Activated CD4-positive, alpha-beta T cell treated with anti-CD3 and anti-CD28 coated beads, Interleukin-2, amount 10 ng/mL, durations not matched to agents 24 days and 14 days (primary cell): ENCODE measurements at regions not wholly inside any gene's neighbourhood (a gene's known extent, or its start where the extent isn't known, plus 50 kb on each side); places are given as distances from the start of the nearest gene placed in this dataset.

ENCODE experiments used
- DNase-seq: peaks from one replicate; pipeline ENCODE4 v3.0.0; 2022
- H3K27ac Mint-ChIP-seq: one replicate; pipeline ENCODE4 v1.8.0; 2022; ENCODE audit warnings: mild to moderate bottlenecking, mixed read lengths
- H3K27me3 Mint-ChIP-seq: one replicate; pipeline ENCODE4 v1.8.0; 2022; ENCODE audit warnings: mixed read lengths
- H3K36me3 Mint-ChIP-seq: one replicate; pipeline ENCODE4 v1.8.0; 2022; ENCODE audit warnings: low read depth, mild to moderate bottlenecking, mixed read lengths
- H3K4me1 Mint-ChIP-seq: one replicate; pipeline ENCODE4 v1.8.0; 2021; ENCODE audit warnings: mixed read lengths
- H3K4me3 Mint-ChIP-seq: one replicate; pipeline ENCODE4 v1.8.0; 2022; ENCODE audit warnings: mild to moderate bottlenecking, moderate library complexity, mixed read lengths
- H3K9me3 Mint-ChIP-seq: one replicate; pipeline ENCODE4 v1.8.0; 2021; ENCODE audit warnings: mixed read lengths
- intact Hi-C: fragments of 100-400 bp; cut with micrococcal nuclease; formaldehyde crosslinking; loops from one replicate; pipeline ENCODE4 v1.15.1; 2023

DNA sequence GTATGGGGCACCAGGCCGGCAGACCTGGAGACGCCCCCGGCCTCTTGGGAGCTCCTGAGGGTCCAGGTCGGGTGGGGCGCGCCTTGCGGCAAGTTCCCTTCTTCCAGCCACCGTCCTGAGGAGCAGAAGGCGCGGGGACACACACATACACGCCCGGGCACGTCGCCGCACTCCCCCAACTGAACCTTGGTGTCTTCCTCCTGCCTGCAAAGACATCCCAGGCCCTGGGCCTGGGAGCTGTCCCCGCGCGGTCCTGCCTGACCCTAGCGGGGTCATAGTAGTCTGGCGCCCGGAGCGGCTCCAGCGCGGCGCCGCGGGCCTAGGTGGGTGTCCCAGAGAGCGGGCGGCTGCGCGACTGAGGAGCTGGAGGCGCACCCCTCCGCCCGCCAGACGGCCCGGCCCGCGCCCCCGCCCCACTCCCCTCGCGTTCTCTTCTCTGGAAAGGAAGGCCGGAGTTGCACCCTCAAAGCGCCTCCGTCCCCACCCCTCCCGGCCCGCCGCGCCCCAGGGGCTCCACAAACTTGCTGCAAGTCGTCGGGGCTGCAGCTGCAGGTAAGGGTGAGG is 185.9 kb upstream of the LINGO1 start:
- intact Hi-C loops = no loop called here
- no peak overlapping the region for H3K4me3 Mint-ChIP-seq
- H3K27ac Mint-ChIP-seq = no peak overlapping the region
- H3K27me3 Mint-ChIP-seq = peaks cover 46% of the 10 kb centered on the region
- DNase-seq = no peak
- H3K4me1 Mint-ChIP-seq = no peaks in the 10 kb centered on the region
- no peaks in the 10 kb centered on the region for H3K9me3 Mint-ChIP-seq
- H3K36me3 Mint-ChIP-seq = no peaks in the 10 kb centered on the region

DNA sequence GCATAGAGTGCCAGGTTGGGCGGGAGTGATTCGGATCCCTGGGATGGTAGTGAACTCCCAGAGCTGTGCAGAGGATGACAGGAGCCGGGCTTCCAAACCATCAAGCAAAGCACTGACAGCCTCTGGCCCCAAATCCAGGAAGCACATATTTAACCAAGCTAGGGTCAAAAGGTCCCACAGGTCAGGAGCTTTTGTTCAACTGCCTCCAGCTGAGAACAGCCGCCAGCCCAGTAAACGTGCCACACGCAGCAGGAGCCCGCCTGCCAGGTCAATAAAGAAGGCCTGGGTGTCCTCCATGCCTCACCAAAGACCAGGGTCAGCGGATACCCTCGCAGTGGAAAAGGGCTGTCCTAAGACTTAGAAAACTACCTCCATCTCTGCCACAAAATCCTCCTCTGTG is 184.7 kb upstream of the LINGO1 start:
- Mint-ChIP-seq H3K36me3 (no peaks in the 10 kb centered on the region), H3K27ac (no peak overlapping the region), H3K9me3 (no peaks in the 10 kb centered on the region), H3K27me3 (peaks cover 42% of the 10 kb centered on the region), H3K4me3 (no peak overlapping the region), H3K4me1 (no peaks in the 10 kb centered on the region)
- intact Hi-C loops = no loop called here
- DNase-seq = no peak

DNA sequence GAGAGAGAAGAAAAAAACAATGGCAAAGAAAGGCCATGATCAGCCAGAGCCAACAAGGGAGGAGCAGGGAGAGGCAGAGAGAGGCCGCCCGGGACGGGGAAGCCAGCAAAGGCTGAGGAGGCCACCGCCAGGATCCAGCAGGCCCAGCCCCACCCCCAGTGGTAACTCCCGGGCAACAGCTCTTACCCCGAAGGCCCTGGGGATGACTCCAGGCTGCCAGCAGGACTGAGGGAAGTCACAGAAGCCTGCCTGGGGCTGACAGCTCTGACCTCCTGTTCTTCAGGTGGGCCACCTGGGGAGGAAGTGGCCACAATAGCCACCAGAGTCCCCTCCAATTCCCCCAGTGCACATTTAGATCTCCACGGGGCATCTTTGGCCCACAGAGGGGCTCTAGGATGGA is 184.3 kb upstream of the LINGO1 start:
- Mint-ChIP-seq H3K27me3 (peaks cover 38% of the 10 kb centered on the region), H3K9me3 (no peaks in the 10 kb centered on the region), H3K4me3 (no peak overlapping the region), H3K27ac (no peak overlapping the region), H3K4me1 (no peaks in the 10 kb centered on the region), H3K36me3 (no peaks in the 10 kb centered on the region)
- intact Hi-C loops = no loop called here
- DNase-seq = no peak

DNA sequence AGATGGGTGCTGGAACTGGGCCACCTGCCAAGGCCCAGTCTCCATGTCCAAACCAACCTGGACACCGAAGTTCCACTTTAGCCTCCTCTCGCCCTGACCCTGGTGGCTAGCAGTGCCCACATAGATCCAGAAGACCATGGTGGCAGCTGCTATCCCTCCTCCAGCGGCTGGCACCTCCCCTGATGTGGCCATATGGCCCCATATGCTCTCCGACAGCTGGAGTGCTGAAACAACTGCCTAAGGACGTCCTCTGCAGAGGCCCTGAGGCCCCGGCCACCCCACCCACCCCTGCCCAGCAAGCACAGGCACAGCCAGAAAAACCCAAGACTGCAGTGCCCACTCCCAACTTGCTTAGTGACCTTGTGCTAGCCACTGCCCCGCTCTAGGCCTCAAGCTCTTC is 182.3 kb upstream of the LINGO1 start:
- no peaks in the 10 kb centered on the region for H3K9me3 Mint-ChIP-seq
- H3K27me3 Mint-ChIP-seq = peaks cover 20% of the 10 kb centered on the region
- no peak overlapping the region for H3K4me3 Mint-ChIP-seq
- no peaks in the 10 kb centered on the region for H3K4me1 Mint-ChIP-seq
- H3K27ac Mint-ChIP-seq = no peak overlapping the region
- H3K36me3 Mint-ChIP-seq = no peaks in the 10 kb centered on the region
- no peak for DNase-seq
- intact Hi-C loops = no loop called here

DNA sequence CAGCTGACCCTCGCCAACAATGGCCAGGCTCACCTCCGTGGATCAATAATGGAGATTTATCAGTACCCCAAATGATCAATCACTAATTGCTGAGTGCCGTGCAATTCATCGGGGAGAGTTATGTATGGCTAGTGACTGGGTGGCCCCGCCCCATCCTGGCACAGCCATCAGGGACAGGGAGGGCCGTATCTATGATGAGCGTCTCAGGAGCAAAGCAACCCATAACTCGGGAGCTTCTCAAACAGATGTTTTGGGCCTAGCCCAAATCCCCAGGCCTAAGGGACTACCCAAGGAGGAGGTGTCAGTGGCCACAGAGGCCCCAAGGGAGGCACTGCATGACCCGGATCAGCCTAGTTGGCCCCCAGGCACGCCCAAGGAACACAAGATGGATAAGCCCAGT is 180.0 kb upstream of the LINGO1 start:
- Mint-ChIP-seq H3K27ac (no peak overlapping the region), H3K36me3 (no peaks in the 10 kb centered on the region), H3K9me3 (no peaks in the 10 kb centered on the region), H3K4me3 (no peak overlapping the region), H3K27me3 (peaks cover 12% of the 10 kb centered on the region), H3K4me1 (no peaks in the 10 kb centered on the region)
- intact Hi-C loops = no loop called here
- DNase-seq = no peak

DNA sequence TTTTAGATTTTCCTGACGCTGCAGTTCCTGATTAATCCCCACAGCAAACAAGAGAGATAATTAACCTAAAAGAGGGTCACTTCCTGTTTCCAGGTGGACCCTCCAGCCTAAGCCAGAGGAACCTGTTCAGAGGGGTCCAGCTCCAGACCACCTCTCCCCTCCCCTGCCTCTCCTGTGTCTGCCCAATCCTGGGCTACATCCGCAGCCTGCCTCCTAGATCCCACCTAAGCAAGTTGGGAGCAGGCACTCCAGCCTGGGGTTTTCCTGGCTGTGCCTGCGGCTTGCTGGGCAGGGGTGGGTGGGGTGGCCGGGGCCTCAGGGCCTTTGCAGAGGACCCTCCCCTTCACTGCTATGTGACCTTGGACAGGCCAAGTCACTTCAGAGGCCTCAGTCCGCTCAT is 178.6 kb upstream of the LINGO1 start:
- Mint-ChIP-seq H3K9me3 (no peaks in the 10 kb centered on the region), H3K36me3 (no peaks in the 10 kb centered on the region)
- intact Hi-C loops = no loop called here

DNA sequence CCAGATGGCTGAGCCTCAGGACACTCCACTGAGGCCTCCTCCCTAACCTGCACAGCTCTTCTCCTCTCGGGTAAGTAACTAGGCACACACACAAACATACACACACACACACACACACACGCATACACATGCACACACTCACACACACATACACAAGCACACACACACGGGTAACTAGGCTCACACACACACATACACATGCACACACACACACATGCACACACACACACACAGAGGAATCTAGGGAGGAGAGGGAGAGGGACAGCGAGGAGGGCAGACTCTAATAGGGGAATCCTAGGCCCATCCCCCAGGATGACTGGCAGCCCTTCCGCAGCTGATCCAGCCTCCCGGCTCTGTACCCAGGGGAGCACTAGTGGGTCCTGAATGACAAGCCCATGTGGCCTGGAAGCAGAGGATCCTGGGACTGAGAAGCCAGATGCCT is 177.4 kb upstream of the LINGO1 start:
- H3K36me3 Mint-ChIP-seq = no peaks in the 10 kb centered on the region
- no peaks in the 10 kb centered on the region for H3K4me1 Mint-ChIP-seq
- H3K27me3 Mint-ChIP-seq = no peaks in the 10 kb centered on the region
- no peaks in the 10 kb centered on the region for H3K9me3 Mint-ChIP-seq
- H3K4me3 Mint-ChIP-seq = no peak overlapping the region
- H3K27ac Mint-ChIP-seq = no peak overlapping the region
- no peak for DNase-seq
- intact Hi-C loops = no loop called here

More for the DNA sequence above, 178.6 kb upstream of the LINGO1 start:
- Mint-ChIP-seq H3K27ac (no peak overlapping the region), H3K4me1 (no peaks in the 10 kb centered on the region), H3K4me3 (no peak overlapping the region), H3K27me3 (peaks cover 5% of the 10 kb centered on the region)
- no peak for DNase-seq

DNA sequence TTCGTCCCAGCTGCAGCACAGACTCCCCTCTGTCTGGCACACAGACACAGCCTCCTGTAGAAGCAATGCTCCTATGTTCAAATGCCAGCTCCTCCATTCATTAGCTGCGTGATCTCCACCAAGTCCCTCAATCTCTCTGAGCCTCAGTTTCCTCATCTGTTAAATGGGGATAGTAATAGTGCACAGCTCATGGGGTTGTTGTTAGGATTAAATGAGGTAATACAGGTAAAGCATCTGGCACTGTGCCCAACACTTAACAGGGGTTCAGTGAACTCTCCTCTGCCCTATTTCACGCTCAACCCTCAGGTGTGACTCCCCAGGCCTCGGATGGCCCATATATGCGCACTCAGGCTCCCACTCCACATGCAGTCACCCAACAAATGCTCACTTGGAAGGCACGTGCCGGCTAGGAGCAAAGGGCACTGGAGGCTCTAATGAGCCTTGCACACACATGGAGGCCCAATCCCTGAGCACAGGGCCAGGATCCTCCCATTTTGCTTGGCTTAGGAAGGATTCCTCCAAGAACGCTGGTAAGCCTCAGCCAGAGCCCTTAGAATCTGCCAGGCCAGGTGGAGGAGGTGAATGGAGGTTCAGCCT is 176.0 kb upstream of the LINGO1 start:
- no peak for DNase-seq
- intact Hi-C loops = no loop called here
- Mint-ChIP-seq H3K4me3 (no peak overlapping the region), H3K27me3 (no peaks in the 10 kb centered on the region), H3K9me3 (no peaks in the 10 kb centered on the region), H3K4me1 (no peaks in the 10 kb centered on the region), H3K36me3 (no peaks in the 10 kb centered on the region), H3K27ac (no peak overlapping the region)

DNA sequence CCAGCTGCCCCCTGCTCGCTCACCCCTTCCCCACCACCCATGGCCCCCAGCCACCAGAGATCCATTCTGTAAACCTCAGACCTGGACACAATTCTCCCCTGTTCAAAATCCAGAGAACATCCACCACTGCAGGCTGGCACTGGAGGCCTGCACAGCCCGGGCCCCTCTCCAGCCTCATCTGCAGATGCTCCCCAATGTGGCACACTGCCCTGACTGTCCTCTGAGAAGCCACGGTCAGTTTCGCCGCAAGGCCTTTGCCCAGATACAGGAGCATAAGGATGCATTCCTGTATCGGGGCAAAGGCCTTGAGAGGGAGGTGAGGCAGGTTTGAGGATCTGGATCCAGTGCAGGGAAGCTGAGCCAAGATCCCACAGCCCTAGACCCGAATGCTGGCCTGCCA is 175.4 kb upstream of the LINGO1 start:
- H3K36me3 Mint-ChIP-seq = no peaks in the 10 kb centered on the region
- no peaks in the 10 kb centered on the region for H3K4me1 Mint-ChIP-seq
- H3K4me3 Mint-ChIP-seq = no peak overlapping the region
- H3K9me3 Mint-ChIP-seq = no peaks in the 10 kb centered on the region
- DNase-seq = no peak
- H3K27me3 Mint-ChIP-seq = no peaks in the 10 kb centered on the region
- no peak overlapping the region for H3K27ac Mint-ChIP-seq
- intact Hi-C loops = no loop called here

DNA sequence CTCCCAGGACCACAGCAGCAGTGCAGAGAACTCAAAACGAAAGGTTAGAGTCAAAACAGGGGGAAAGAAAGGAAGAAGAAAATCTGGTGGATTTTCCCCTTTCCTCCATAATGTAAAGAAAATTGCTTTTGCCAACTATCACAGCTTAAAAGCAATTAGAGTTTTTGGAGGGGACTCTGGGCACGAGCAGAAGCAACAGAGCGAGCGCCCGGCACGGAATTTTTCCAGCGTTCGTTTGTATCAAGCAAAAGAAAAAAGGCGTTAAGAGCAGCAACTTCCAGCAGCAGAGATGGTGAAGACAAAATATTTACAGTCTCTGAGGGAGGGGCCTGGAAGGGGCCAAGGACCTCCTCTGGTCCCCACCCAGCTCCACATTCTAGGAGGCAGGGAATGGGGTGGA is 174.9 kb upstream of the LINGO1 start:
- Mint-ChIP-seq H3K4me1 (no peaks in the 10 kb centered on the region), H3K4me3 (no peak overlapping the region), H3K27ac (no peak overlapping the region), H3K36me3 (no peaks in the 10 kb centered on the region), H3K27me3 (no peaks in the 10 kb centered on the region), H3K9me3 (no peaks in the 10 kb centered on the region)
- no peak for DNase-seq
- intact Hi-C loops = no loop called here

DNA sequence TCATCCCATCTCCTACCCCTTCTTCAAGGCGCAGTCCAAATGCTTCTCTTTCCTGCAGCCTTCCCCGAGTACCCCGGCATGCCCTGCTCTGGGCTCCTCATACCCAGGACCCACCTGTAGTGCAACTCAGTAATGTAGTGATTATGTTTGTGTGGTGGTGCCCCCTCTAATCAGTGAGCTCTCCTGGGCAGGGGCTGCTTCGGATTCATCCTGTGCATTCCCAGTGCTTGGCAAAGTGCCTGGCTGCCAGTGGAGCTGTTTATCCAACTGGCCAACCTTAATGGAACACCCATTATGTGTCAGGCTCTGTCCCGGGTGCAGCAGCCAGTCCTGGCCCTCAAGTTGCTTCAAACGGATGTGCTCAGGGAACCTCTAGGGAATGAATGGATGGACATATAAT is 174.4 kb upstream of the LINGO1 start:
- no peaks in the 10 kb centered on the region for H3K9me3 Mint-ChIP-seq
- no peaks in the 10 kb centered on the region for H3K36me3 Mint-ChIP-seq
- intact Hi-C loops = no loop called here
- H3K4me3 Mint-ChIP-seq = no peak overlapping the region
- DNase-seq = no peak
- no peaks in the 10 kb centered on the region for H3K27me3 Mint-ChIP-seq
- H3K4me1 Mint-ChIP-seq = no peaks in the 10 kb centered on the region
- no peak overlapping the region for H3K27ac Mint-ChIP-seq

DNA sequence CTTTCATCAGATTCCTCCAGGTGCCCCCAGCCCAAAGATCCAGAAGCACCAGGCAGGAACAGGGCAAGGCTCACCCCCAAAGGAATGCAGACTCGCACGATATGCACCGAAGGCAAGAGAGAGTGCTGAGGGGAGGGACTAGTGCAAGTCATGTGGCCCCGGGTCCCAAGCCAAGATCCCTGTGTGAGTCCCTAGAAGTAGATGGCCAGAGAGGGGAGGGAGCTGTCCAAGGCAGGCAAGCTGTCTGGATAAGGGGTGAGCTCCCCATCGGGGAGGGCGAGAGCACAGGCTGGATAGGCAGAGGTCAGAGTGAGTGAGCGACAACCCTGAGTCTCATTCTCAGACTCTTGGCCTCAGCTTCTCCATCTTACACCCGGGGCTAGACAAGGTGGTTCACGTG is 171.5 kb upstream of the LINGO1 start:
- no peaks in the 10 kb centered on the region for H3K9me3 Mint-ChIP-seq
- H3K27me3 Mint-ChIP-seq = no peaks in the 10 kb centered on the region
- no peaks in the 10 kb centered on the region for H3K36me3 Mint-ChIP-seq
- no peaks in the 10 kb centered on the region for H3K4me1 Mint-ChIP-seq
- no peak overlapping the region for H3K27ac Mint-ChIP-seq
- intact Hi-C loops = no loop called here
- H3K4me3 Mint-ChIP-seq = no peak overlapping the region
- DNase-seq = no peak

DNA sequence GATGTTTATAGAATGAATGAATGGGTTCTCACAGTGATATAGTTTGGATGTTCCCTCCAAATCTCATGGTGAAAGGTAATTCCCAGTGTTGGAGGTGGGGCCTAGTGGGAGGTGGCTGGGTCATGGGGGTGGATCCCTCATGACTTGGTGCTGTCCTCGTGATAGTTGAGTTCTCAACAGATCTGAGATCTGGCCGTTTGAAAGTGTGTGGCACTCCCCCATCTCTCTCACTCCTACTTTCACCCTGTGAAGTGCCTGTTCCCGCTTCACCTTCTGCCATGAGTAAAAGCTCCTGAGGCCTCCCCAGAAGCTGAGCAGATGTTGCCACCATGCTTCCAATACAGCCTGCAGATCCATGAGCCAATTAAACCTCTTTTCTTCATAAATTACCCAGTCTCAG is 170.8 kb upstream of the LINGO1 start:
- Mint-ChIP-seq H3K9me3 (no peaks in the 10 kb centered on the region), H3K36me3 (no peaks in the 10 kb centered on the region), H3K4me1 (no peaks in the 10 kb centered on the region), H3K27me3 (no peaks in the 10 kb centered on the region), H3K4me3 (no peak overlapping the region), H3K27ac (no peak overlapping the region)
- DNase-seq = no peak
- intact Hi-C loops = no loop called here

DNA sequence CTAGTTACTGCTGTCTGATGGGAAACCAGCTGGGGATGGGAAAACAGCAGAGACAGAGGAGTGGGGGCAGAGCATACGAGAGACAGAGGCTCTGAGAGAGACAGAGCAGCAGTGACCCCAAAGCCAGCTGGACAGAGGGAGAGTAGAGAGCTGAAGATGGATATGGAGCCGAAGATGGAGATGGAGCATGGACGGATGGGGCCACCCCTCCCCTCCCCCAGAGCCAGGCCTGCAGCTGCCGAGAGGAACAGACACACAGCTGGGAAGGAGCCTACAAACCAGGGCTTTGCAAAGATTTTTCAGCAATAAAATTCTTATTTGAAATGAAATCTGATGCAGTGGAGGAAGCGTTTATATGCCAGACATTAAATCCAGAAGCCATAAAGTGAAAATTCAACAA is 167.6 kb upstream of the LINGO1 start:
- Mint-ChIP-seq H3K9me3 (no peaks in the 10 kb centered on the region), H3K4me3 (no peak overlapping the region), H3K36me3 (no peaks in the 10 kb centered on the region), H3K4me1 (peaks cover 4% of the 10 kb centered on the region), H3K27ac (no peak overlapping the region), H3K27me3 (no peaks in the 10 kb centered on the region)
- intact Hi-C loops = no loop called here
- DNase-seq = no peak

DNA sequence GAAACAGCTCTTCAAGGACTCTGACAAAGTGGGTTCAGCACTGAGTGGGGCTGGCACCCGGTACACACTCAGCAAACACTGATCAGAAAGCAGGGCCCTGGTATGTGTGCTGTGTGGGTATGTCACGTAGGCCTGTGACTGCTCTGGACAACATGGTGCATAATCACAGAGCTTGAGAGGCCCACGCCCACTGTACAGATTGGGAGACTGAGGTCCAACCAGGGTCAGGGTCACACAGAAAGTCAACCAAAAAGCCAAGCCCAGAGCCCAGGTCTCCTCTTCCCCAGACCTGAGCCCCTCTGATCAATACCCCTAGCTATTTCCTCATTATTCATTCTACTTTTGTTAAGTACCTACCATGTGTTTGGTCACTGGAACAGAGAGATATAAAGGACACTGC is 166.1 kb upstream of the LINGO1 start:
- Mint-ChIP-seq H3K36me3 (no peaks in the 10 kb centered on the region), H3K9me3 (no peaks in the 10 kb centered on the region), H3K4me1 (peaks cover 4% of the 10 kb centered on the region), H3K4me3 (no peak overlapping the region), H3K27me3 (no peaks in the 10 kb centered on the region), H3K27ac (no peak overlapping the region)
- DNase-seq = no peak
- intact Hi-C loops = no loop called here
